ENCODE measurements at regions not wholly inside any gene's neighbourhood (a gene's known extent, or its start where the extent isn't known, plus 50 kb on each side); places are given as distances from the start of the nearest gene placed in this dataset.

GRCh38 chr11:130813638-130814037 lies 102.6 kb downstream of the SNX19 start:
- ChIA-PET CTCF (no interaction called here), POLR2A (no interaction called here)
- no peak for DNase-seq (ENCODE audit: extremely low spot score)
- TF ChIP-seq PKNOX1 (IDR thresholded peaks at IDR 0.05) (no peak), LEF1 (IDR thresholded peaks at IDR 0.05; ENCODE audit: borderline replicate concordance) (no peak), FOXK2 (IDR thresholded peaks at IDR 0.05) (no peak), CTBP1 (IDR thresholded peaks at IDR 0.05; ENCODE audit: borderline replicate concordance) (no peak), SP1 (IDR thresholded peaks at IDR 0.05) (no peak), ARNT (IDR thresholded peaks at IDR 0.05) (no peak), FOXM1 (IDR thresholded peaks at IDR 0.05; ENCODE audit: borderline replicate concordance) (no peak), L3MBTL2 (conservative IDR thresholded peaks at IDR 0.05) (no peak), SUZ12 (IDR thresholded peaks at IDR 0.05) (no peak)

- ChIA-PET POLR2A (no interaction called here), CTCF (interaction anchor here (0.5 kb wide), 1 partner anchor 1524 kb away, joined by 3 read pairs; no protein-coding TSS in a partner anchor)
- DNase-seq (ENCODE audit: extremely low spot score): no peak
- TF ChIP-seq HDGF (IDR thresholded peaks at IDR 0.05; ENCODE audit: borderline replicate concordance) (no peak), ARNT (IDR thresholded peaks at IDR 0.05) (no peak), LEF1 (IDR thresholded peaks at IDR 0.05; ENCODE audit: borderline replicate concordance) (no peak), CTBP1 (IDR thresholded peaks at IDR 0.05; ENCODE audit: borderline replicate concordance) (no peak), PKNOX1 (IDR thresholded peaks at IDR 0.05) (no peak), NFRKB (IDR thresholded peaks at IDR 0.05) (no peak), FOXA1 (IDR thresholded peaks at IDR 0.05) (no peak), ELF4 (IDR thresholded peaks at IDR 0.05) (no peak), TARDBP (IDR thresholded peaks at IDR 0.05) (no peak)
Measured at GRCh38 chr11:130814440-130815096, 101.7 kb downstream of the SNX19 start.

- ChIA-PET POLR2A (no interaction called here), CTCF (interaction anchor here (0.5 kb wide), 1 partner anchor 1524 kb away, joined by 3 read pairs; no protein-coding TSS in a partner anchor)
- no peak for DNase-seq (ENCODE audit: extremely low spot score)
- TF ChIP-seq BHLHE40 (IDR thresholded peaks at IDR 0.05; ENCODE audit: borderline replicate concordance) (no peak), ZNF384 (IDR thresholded peaks at IDR 0.05) (no peak), NFRKB (IDR thresholded peaks at IDR 0.05) (no peak), PKNOX1 (IDR thresholded peaks at IDR 0.05) (no peak), CTBP1 (IDR thresholded peaks at IDR 0.05; ENCODE audit: borderline replicate concordance) (no peak), TARDBP (IDR thresholded peaks at IDR 0.05) (no peak), FOXK2 (IDR thresholded peaks at IDR 0.05) (no peak), SP1 (IDR thresholded peaks at IDR 0.05) (no peak), L3MBTL2 (conservative IDR thresholded peaks at IDR 0.05) (no peak), ELF4 (IDR thresholded peaks at IDR 0.05) (no peak), FOXA1 (IDR thresholded peaks at IDR 0.05) (no peak), SUZ12 (IDR thresholded peaks at IDR 0.05) (no peak)
Measured at GRCh38 chr11:130815097-130815802, 101.0 kb downstream of the SNX19 start.

GRCh38 chr11:130815956-130816355 lies 100.3 kb downstream of the SNX19 start:
- CTCF ChIA-PET: no interaction called here
- no peak for DNase-seq (ENCODE audit: extremely low spot score)
- POLR2A ChIA-PET: no interaction called here
- no peak for TF ChIP-seq HDGF (IDR thresholded peaks at IDR 0.05; ENCODE audit: borderline replicate concordance)
- no peak for TF ChIP-seq BHLHE40 (IDR thresholded peaks at IDR 0.05; ENCODE audit: borderline replicate concordance)

- CTCF ChIA-PET: no interaction called here
- no peak for DNase-seq (ENCODE audit: extremely low spot score)
- POLR2A ChIA-PET: no interaction called here
- TF ChIP-seq SP1 (IDR thresholded peaks at IDR 0.05) (no peak), BHLHE40 (IDR thresholded peaks at IDR 0.05; ENCODE audit: borderline replicate concordance) (no peak), NFRKB (IDR thresholded peaks at IDR 0.05) (no peak), HDGF (IDR thresholded peaks at IDR 0.05; ENCODE audit: borderline replicate concordance) (no peak), LEF1 (IDR thresholded peaks at IDR 0.05; ENCODE audit: borderline replicate concordance) (no peak), FOXA1 (IDR thresholded peaks at IDR 0.05) (no peak), FOXK2 (IDR thresholded peaks at IDR 0.05) (no peak), L3MBTL2 (conservative IDR thresholded peaks at IDR 0.05) (no peak), SUZ12 (IDR thresholded peaks at IDR 0.05) (no peak), TARDBP (IDR thresholded peaks at IDR 0.05) (no peak), ELF4 (IDR thresholded peaks at IDR 0.05) (no peak), ARNT (IDR thresholded peaks at IDR 0.05) (no peak), ZNF384 (IDR thresholded peaks at IDR 0.05) (no peak), CTBP1 (IDR thresholded peaks at IDR 0.05; ENCODE audit: borderline replicate concordance) (no peak), PKNOX1 (IDR thresholded peaks at IDR 0.05) (no peak), FOXM1 (IDR thresholded peaks at IDR 0.05; ENCODE audit: borderline replicate concordance) (no peak)
Measured at GRCh38 chr11:130816546-130817329, 99.5 kb downstream of the SNX19 start.

Measured in HEK293T (cell line).